MM.1S (cell line): ENCODE measurements at regions not wholly inside any gene's neighbourhood (a gene's known extent, or its start where the extent isn't known, plus 50 kb on each side); places are given as distances from the start of the nearest gene placed in this dataset.

Source experiments
- DNase-seq: peaks from one replicate; pipeline ENCODE4 v3.0.0-alpha.2; 2015
- H2AFZ ChIP-seq: fragments of 300-600 bp; sonication (generic); 2 replicates; pipeline ENCODE4 v1.6.0; 2016; ENCODE audit warnings: antibody characterized with exemption, low read length
- H3F3A ChIP-seq: fragments of 300-600 bp; sonication (generic); 2 replicates; pipeline ENCODE4 v1.6.1; 2016; ENCODE audit warnings: mild to moderate bottlenecking, antibody characterized with exemption, low read length, moderate library complexity, mixed read lengths; ENCODE audit not compliant: insufficient read depth
- H3K27ac ChIP-seq: fragments of 300-600 bp; sonication (generic); 2 replicates; pipeline ENCODE4 v1.5.1; 2016; ENCODE audit warnings: mild to moderate bottlenecking, low read length
- H3K27me3 ChIP-seq: fragments of 300-600 bp; sonication (generic); replicated peaks from 2 replicates; pipeline ENCODE4 v1.6.0; 2016; ENCODE audit warnings: low read length; ENCODE audit not compliant: insufficient read depth
- H3K36me3 ChIP-seq: fragments of 300-600 bp; sonication (generic); replicated peaks from 2 replicates; pipeline ENCODE4 v1.6.1; 2016; ENCODE audit warnings: mild to moderate bottlenecking, low read length, mixed read lengths; ENCODE audit not compliant: insufficient read depth
- H3K4me1 ChIP-seq: fragments of 300-600 bp; sonication (generic); 2 replicates; pipeline ENCODE4 v1.6.1; 2016; ENCODE audit warnings: low read length, mixed read lengths
- H3K4me2 ChIP-seq: fragments of 300-600 bp; sonication (generic); 2 replicates; pipeline ENCODE4 v1.6.0; 2016; ENCODE audit warnings: low read depth, low read length
- H3K4me3 ChIP-seq: fragments of 300-600 bp; sonication (generic); 2 replicates; pipeline ENCODE4 v1.5.1; 2016; ENCODE audit warnings: low read length, mixed read lengths
- H3K79me2 ChIP-seq: fragments of 300-600 bp; sonication (generic); 2 replicates; pipeline ENCODE4 v1.6.1; 2016; ENCODE audit warnings: mixed run types, low read length, mixed read lengths
- H3K9ac ChIP-seq: fragments of 300-600 bp; sonication (generic); 2 replicates; pipeline ENCODE4 v1.6.1; 2016; ENCODE audit warnings: low read length, mixed read lengths
- H3K9me2 ChIP-seq: fragments of 300-600 bp; sonication (generic); replicated peaks from 2 replicates; pipeline ENCODE4 v1.6.1; 2016; ENCODE audit warnings: mild to moderate bottlenecking, low read length, mixed read lengths; ENCODE audit not compliant: insufficient read depth
- H3K9me3 ChIP-seq: fragments of 300-600 bp; sonication (generic); replicated peaks from 2 replicates; pipeline ENCODE4 v1.6.1; 2016; ENCODE audit warnings: mild to moderate bottlenecking, low read length, mixed read lengths; ENCODE audit not compliant: insufficient read depth
- H4K20me1 ChIP-seq: fragments of 300-600 bp; sonication (generic); 2 replicates; pipeline ENCODE4 v1.6.1; 2016; ENCODE audit warnings: mild to moderate bottlenecking, low read length, moderate library complexity, mixed read lengths; ENCODE audit not compliant: insufficient read depth
- EZH2 ChIP-seq: fragments of 300-600 bp; sonication (generic); optimal IDR thresholded peaks from 2 replicates; pipeline ENCODE3; 2017; ENCODE audit warnings: low read depth, mild to moderate bottlenecking, antibody characterized with exemption, low read length, mixed read lengths
- EZH2phosphoT487 ChIP-seq: fragments of 300-600 bp; sonication (generic); IDR thresholded peaks from 2 replicates; pipeline ENCODE4 v1.6.1; 2018; ENCODE audit warnings: antibody characterized with exemption, low read length
- TF ChIP-seq, protein P1 (sequence below): fragments of 300-600 bp; sonication (generic); IDR thresholded peaks from 2 replicates; pipeline ENCODE4 v1.5.1; 2016; ENCODE audit warnings: antibody characterized with exemption, low read length, mixed read lengths

DNA sequence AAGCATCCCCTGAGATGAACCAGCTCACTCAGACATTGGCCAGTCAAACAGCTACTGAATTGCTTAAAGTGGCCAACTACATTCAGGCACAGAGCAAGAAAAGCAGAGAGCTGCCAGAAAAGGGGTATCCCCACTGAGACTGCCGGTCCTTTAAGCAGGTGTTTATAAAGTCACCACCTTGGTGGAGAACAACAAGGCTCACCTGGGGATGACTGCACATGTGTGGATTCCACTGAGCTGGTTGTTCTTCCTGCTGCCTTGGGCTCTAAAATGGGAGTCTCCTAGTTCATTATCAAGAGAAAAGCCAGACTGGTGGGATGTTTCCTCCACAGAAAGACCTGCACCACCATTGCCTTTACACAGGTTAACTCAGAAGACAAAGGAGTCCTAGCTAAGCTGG, 51.8 kb upstream of the IPO5 start:
- Histone ChIP-seq H2AFZ (no peak overlapping the region), H3K4me3 (no peak overlapping the region), H3K4me2 (no peak overlapping the region), H3K79me2 (no peaks in the 10 kb centered on the region), H3K9ac (no peak overlapping the region), H3K27me3 (no peaks in the 10 kb centered on the region), H3K9me2 (no peaks in the 10 kb centered on the region), H3F3A (no peaks in the 10 kb centered on the region), H3K4me1 (no peaks in the 10 kb centered on the region), H3K9me3 (no peaks in the 10 kb centered on the region), H3K36me3 (no peaks in the 10 kb centered on the region), H3K27ac (no peak overlapping the region), H4K20me1 (no peaks in the 10 kb centered on the region)
- TF ChIP-seq EZH2phosphoT487 (no peak), EZH2 (no peak)
- TF ChIP-seq, protein P1, sequence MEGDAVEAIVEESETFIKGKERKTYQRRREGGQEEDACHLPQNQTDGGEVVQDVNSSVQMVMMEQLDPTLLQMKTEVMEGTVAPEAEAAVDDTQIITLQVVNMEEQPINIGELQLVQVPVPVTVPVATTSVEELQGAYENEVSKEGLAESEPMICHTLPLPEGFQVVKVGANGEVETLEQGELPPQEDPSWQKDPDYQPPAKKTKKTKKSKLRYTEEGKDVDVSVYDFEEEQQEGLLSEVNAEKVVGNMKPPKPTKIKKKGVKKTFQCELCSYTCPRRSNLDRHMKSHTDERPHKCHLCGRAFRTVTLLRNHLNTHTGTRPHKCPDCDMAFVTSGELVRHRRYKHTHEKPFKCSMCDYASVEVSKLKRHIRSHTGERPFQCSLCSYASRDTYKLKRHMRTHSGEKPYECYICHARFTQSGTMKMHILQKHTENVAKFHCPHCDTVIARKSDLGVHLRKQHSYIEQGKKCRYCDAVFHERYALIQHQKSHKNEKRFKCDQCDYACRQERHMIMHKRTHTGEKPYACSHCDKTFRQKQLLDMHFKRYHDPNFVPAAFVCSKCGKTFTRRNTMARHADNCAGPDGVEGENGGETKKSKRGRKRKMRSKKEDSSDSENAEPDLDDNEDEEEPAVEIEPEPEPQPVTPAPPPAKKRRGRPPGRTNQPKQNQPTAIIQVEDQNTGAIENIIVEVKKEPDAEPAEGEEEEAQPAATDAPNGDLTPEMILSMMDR: no peak
- DNase-seq: no peak
